Skeletal muscle cell (primary cell): ENCODE measurements at regions not wholly inside any gene's neighbourhood (a gene's known extent, or its start where the extent isn't known, plus 50 kb on each side); places are given as distances from the start of the nearest gene placed in this dataset.
"Not testable (repeated sequence)": the region's sequence is repeated elsewhere in the genome, so short reads cannot be mapped to it uniquely, and the experiment has no call there.

Source experiments
- DNase-seq: peaks from one replicate; pipeline ENCODE4 v3.0.0-alpha.2; 2010; ENCODE audit warnings: low read depth
- H3K4me3 ChIP-seq: 2 replicates; pipeline ENCODE4 v1.5.1; 2011; ENCODE audit warnings: low read depth, mild to moderate bottlenecking, control low read depth, low read length, moderate library complexity

DNA sequence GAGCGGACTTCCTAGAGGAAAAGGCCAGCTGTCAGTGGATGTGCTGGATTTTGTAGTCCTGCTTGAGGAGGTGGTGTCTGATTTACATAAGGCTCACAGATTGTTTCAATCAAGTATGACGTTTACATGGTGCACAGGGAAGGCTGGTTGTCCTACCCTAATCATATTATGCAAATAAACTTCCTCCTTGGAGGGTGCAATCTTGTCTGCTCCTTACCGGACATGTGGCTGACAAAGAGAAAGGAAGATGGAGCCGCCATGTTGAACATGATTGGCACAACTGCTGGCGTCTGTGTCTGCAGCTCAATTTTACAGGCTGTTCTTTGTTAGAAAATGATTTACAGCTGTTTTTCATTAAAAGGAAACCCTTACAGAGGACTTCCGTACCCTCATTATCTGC lies 1656.1 kb downstream of the KCNT2 start:
- DNase-seq: no peak

DNA sequence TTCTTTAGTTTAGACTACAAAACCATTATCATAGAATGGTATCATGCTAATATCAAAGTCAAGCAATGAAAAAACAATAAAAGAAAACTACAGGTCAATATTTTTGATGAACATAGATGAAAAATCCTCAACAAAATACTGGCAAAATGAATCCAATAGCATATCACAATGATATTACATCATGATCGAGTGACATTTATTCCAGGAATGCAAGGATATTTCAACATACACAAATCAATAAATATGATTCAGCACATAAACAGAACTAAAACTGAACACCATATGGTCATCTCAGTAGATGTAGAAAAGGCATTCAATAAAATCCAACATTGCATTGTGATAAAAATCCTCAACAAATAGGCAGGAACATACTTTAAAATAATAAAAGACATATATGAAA lies 1657.7 kb downstream of the KCNT2 start:
- no peak overlapping the region for H3K4me3 ChIP-seq
- no peak for DNase-seq

More for the DNA sequence above, 1656.1 kb downstream of the KCNT2 start:
- H3K4me3 ChIP-seq: no peak overlapping the region

DNA sequence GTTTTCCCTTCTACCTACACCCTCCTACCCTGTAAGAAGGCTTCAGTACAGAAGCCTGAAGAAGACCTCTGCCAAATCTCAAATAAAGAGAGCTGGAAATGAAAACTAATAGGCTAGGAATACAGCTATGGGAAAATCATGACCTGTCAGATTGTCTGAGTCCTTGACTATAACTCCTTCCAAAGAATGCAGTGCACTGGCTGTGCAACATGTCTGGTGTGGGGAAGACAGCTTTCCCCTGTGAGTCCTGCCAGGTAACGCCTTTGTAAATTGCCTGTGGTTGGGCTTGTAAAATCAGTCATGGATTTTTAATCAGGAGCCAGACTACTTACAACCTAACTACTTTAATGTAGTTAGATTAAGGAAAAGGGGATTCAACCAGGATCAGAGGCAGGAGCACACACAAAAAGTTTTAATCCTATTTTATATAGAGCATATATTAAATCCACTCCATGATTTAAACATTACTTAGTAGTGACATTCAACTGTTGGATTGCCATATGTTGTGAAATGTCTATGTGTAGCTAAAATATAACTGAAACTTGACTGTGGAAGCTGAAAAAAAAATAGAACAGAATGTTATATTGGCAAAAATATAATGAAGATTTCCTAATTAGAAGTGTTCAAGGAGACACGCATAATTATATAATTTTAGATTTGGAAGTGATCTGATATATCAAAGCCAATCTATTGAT lies 1667.8 kb downstream of the KCNT2 start:
- H3K4me3 ChIP-seq: no peak overlapping the region

DNA sequence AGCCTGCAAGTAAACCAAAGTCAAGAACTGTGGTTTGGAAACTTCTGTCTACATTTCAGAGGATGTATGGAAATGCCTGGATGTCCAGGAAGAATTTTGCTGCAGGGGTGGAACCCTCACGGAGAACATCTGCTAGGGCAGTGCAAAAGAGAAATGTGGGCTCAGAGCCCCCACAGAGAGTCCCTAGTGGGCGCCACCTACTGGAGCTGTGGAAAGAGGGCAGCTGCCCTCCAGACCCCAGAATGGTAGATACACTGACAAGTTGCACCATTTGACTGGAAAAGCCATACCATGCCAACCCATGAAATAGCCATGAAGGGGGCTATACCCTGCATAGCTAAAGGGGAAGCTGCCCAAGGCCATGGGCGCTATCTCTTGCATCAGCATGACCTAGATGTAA lies 1672.4 kb downstream of the KCNT2 start:
- no peak for DNase-seq
- H3K4me3 ChIP-seq: no peak overlapping the region

More for the DNA sequence above, 1667.8 kb downstream of the KCNT2 start:
- no peak for DNase-seq

DNA sequence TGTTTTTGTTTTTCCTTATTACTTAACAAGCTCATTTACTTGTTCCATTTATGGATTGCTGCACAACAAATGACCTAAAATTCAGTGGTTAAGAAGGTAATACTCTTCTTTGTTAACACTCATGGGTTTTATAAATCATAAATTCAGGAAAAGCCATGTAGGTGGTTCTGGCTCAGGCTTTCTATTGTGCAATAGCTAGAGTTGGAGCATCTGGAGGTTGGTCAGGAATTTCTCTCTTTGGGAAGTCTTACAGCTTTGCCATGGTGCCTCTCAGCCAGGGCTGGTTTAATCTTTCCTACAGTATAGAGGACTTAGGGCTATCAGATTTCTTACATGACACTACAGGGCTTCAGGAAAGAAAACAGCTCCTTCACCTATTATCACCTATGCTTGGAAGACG lies 1677.1 kb downstream of the KCNT2 start:
- DNase-seq: no peak
- H3K4me3 ChIP-seq: no peak overlapping the region

DNA sequence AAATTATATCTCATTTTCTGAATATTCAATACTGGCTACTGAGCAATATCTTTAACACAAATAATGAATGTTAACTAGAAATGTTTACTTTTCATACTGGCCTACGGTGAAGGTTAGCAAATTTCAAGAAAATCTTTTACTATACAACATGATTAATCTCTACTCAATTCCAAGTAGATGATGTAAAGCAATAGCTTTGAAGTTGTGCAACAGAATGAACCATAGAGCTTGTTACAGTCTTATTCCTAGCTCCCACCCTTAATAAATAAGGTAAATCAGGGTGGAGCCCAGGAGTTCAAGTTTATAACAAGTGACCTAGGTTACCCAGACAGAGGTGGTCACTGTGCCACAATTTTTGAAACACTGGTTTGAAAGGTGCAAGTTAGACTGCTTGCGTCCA lies 1678.1 kb downstream of the KCNT2 start:
- DNase-seq: no peak

DNA sequence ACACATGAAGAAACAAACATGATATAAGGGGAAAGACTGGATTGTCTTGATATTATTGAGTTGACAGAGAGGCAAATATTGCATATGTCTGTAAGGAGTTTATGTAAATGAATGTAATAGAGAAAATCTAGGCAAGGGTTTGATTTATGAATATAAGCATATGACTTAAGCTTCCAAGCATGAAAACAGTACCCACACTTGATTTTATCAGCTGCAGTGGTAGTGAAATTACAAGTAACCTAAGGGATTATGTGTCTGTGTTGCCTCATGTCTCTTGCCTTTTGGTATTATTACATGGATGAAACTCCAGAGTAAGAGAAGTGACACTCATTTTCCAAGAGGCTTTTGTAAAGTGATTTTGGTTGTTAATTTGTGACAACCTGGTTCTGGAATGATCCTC lies 1678.9 kb downstream of the KCNT2 start:
- no peak for DNase-seq
- no peak overlapping the region for H3K4me3 ChIP-seq

More for the DNA sequence above, 1678.1 kb downstream of the KCNT2 start:
- H3K4me3 ChIP-seq: no peak overlapping the region

DNA sequence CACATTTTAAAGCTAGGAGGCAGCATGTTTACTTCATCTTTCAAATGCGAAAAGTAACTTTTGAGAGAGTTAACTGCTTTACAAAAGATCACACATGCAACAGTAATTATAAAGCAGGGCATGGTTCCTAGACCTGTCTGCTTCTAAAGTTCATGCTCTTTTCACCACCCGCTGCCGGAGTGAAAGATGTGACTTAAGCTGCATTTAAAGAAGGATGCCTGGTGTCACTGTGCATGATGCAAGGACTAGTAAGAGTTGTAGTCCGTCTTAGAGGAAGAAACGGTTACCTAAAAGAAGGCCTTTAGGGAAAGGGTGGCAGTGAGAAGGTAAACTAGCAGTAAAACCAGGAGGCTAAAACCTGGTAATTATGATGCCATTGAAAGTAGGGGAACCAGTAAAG lies 1689.1 kb downstream of the KCNT2 start:
- no peak for DNase-seq
- H3K4me3 ChIP-seq: no peak overlapping the region

DNA sequence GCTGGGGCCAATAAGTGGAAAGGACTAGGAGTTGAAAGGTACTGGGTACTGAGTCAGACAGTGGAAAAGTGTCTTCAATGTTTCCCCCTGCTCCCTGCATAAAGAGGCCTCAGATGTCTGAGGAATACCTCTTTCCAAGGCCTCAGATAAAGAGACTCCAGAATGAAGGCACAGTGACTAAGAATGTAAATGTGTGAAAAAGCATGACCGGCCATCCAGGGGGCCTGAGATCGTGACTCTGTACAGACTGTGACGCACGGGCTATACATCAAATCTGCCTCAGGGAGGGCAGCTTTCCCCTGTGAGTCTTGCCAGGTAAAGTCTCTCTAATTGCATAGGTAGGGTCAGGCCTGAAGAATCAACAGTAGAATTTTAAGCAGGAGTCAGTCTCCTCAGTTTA lies 1690.5 kb downstream of the KCNT2 start:
- no peak for DNase-seq

DNA sequence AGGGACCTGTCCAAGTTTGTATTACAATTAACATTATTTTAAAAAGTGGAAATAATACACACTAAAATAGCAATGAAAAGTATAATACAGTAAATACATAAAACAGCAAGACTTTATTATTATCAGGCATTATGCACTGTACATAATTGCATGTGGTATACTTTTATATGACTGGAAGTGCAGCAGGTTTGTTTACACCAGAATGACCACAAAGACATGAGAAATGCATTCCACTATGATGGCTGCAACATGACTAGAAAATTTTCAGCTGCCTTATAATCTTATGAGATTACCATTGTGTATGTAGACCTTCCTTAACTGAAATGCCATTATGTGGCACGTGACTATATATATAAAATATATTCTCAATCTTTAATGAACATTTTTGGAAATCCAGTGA lies 1699.6 kb downstream of the KCNT2 start:
- H3K4me3 ChIP-seq: no peak overlapping the region
- DNase-seq: no peak

More for the DNA sequence above, 1690.5 kb downstream of the KCNT2 start:
- H3K4me3 ChIP-seq: no peak overlapping the region

DNA sequence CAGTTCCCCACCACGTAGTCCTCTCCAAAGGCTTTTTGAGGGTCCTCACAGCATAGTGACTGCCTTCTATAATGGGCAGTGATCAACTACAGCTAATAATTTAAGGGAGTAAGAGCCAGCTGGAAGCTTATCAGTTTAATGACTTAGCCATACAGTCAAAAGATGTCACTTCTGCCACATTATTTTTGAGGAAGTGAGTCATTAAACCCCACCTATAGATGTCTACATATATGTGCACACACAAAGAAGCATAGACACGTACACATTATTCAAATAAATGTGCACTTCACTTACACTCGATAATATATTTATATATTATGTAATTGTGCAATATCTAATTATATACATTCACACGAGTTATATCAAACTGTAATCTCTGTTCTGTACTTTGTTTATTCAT lies 1704.7 kb downstream of the KCNT2 start:
- no peak for DNase-seq

DNA sequence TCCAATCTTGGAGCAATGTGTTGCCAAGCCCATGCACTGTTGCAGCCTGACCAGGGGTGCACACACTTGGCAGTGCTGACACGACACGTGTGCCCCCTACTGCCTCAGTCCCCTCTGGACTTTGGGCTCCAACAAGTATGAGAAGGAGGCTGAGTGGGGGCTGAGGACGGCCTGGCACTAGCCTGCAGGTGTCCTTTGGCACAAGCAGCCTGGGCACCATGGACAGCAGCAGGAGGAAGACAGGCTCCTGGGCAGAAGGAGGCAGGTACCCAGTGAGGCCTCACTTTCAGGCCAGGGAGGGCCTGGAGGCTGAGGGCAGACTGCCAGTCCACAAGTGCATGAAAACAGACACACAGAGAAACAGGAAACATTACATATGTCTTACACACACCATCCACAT lies 1702.9 kb upstream of the B3GALT2 start:
- DNase-seq: no peak

More for the DNA sequence above, 1704.7 kb downstream of the KCNT2 start:
- H3K4me3 ChIP-seq: no peak overlapping the region

DNA sequence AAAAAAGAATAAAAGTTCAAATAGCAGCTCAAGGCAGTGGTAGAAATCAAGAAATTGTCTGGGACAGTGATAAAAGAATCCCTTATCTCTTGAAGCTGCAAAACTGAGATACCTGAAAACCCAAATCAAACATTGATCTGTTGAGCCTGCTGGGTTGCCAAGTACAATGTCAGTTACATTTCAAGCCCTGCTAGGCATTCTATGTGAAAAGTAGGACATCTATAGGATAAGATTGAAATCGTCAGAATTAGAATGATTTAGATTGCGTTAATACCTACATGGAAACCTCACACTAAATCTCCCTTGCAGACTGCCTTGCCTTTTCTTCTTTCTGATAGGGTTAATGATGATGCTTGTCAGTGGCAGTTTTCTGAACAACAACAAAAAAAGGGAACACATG lies 1684.4 kb upstream of the B3GALT2 start:
- H3K4me3 ChIP-seq: no peak overlapping the region
- DNase-seq: no peak

More for the DNA sequence above, 1702.9 kb upstream of the B3GALT2 start:
- no peak overlapping the region for H3K4me3 ChIP-seq

DNA sequence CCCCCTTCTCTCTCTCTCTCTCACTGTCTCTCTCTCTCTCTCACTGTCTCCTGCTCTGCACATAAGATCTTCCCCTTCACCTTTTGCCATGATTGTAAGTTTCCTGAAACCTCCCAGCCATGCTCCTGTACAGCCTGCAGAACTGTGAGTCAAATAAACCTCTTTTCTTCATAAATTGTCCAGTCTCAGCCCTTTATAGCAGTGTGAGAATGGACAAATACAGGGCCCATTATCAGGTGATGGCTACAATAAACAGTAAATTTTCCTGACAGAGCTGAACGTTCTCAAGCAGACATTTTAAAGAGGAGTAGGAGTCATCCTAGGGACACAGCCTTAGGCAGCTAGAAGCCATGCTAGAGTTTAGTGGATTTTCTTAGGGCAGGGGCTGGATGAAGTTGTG lies 1679.7 kb upstream of the B3GALT2 start:
- no peak overlapping the region for H3K4me3 ChIP-seq
- no peak for DNase-seq

DNA sequence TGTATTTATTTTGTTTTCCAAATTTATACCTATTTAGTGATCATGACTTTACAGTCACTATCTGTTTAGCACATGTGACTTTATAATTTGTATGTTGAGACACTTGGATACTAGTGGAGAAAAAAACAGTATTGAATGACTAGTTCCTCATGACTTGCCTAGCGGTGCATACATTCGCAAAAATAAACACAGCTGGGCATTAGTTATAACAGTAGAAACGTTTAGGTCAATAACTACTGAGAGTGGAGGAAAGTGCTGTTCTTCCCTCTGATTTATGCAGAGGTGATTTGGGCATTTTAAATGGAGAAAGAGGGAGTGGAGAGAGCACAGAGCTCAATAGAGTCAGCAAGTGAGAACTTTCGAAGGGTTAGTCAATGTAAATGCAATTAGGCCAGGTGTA lies 1679.0 kb upstream of the B3GALT2 start:
- DNase-seq: no peak
- H3K4me3 ChIP-seq: no peak overlapping the region

DNA sequence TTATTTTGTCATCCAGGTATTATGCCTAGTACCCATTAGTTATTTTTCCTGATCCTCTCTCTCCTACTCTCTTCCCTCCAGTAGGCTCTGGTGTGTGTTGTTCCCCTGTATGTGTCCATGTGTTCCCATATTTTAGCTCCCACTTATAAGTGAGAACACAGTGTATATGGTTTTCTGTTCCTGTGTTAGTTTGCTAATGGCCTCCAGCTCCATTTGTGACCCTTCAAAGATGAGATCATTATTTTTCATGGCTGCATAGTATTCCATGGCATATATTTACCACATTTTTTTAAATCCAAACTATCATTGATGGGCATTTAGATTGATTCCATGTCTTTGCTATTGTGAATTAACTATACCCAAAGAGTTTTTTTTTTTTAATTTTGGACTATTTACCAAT lies 1675.7 kb upstream of the B3GALT2 start:
- no peak for DNase-seq
- H3K4me3 ChIP-seq: no peak overlapping the region

DNA sequence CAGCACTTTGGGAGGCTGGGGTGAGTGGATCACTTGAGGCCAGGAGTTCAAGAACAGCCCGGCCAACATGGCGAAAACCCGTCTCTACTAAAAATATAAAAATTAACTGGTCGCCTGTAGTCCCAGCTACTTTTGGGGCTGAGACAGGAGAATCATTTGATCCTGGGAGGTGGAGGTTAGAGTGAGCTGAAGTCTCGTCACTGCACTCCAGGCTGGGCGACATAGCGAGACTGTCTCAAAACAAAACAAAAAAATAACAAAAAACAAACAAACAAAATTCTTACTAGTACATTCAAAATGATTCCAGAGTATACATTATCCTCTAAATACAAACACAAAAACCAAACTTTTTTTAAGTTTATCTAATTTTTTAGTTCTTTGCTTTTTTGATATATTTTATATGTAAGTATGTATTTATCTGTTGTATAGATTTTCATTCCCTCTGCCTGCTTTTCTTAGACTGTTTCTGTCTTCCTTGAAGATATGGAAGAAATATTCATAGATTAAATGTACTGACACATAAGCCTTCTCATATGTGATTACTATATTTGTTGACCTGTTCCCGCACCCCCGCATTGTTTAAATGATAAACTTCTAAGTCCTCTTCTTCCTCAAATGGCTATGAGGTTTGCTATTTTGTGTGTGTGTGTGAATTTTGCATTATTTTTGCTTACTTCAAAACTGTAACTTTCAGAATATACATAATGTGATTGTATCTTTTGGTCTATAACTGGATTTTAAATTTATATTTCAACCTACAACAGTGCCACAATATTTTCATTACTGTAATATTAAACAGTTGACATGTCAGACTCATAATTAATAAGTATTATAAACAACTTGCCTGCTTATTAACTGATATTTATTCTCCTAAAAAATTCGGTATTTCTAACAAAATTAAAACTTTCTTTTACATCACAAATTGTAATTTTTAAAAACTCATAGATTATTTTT lies 1674.1 kb upstream of the B3GALT2 start:
- H3K4me3 ChIP-seq: no peak overlapping the region
- no peak for DNase-seq

DNA sequence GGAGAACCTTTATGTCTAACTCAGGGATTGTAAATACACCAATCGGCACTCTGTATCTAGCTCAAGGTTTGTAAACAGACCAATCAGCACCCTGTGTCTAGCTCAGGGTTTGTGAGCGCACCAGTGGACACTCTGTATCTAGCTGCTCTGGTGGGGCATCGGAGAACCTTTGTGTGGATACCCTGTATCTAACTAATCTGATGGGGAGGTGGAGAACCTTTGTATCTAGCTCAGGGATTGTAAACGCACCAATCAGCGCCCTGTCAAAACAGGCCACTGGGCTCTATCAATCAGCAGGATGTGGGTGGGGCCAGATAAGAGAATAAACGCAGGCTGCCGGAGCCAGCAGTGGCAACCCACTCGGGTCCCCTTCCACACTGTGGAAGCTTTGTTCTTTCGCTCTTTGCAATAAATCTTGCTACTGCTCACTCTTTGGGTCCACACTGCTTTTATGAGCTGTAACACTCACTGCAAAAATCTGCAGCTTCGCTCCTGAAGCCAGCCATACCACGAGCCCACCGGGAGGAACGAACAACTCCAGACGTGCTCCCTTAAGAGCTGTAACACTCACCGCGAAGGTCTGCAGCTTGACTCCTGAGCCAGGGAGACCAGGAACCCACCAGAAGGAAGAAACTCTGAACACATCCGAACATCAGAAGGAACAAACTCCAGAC lies 1673.2 kb upstream of the B3GALT2 start:
- DNase-seq: not testable (repeated sequence)

DNA sequence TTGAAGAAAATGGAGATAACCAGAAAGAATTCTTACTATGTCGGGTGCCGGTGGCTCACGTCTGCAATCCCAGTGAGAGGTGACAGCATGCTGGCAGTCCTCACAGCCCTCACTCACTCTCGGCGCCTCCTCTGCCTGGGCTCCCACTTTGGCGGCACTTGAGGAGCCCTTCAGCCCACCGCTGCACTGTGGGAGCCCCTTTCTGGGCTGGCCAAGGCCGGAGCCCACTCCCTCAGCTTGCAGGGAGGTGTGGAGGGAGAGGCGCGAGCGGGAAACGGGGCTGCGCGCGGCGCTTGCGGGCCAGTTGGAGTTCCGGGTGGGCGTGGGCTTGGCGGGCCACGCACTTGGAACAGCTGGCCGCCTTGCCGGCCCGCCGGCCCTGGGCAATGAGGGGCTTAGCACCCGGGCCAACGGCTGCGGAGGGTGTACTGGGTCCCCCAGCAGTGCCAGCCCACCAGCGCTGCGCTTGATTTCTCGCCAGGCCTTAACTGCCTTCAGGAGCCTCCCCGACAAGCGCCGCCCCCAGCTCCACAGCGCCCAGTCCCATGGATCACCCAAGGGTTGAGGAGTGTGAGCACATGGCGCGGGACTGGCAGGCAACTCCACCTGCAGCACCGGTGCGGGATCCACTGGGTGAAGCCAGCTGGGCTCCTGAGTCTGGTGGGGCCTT lies 1672.5 kb upstream of the B3GALT2 start:
- H3K4me3 ChIP-seq, DNase-seq: not testable (repeated sequence)

More for the DNA sequence above, 1673.2 kb upstream of the B3GALT2 start:
- H3K4me3 ChIP-seq: not testable (repeated sequence)
